ENCODE measurements at regions not wholly inside any gene's neighbourhood (a gene's known extent, or its start where the extent isn't known, plus 50 kb on each side); places are given as distances from the start of the nearest gene placed in this dataset.

GRCh38 chr4:85409251-85409650 lies 65.7 kb upstream of the ARHGAP24 start:
- Histone ChIP-seq H3K27ac (no peak overlapping the region), H3K36me3 (no peaks in the 10 kb centered on the region), H3K27me3 (no peaks in the 10 kb centered on the region), H3K4me1 (peaks cover 0 to 5% (median 0%) of the 10 kb centered on the region in 12 donors), H3K9me3 (no peaks in the 10 kb centered on the region), H3K4me3 (no peak overlapping the region)
- intact Hi-C loops (cut with DNase I) = no loop called here
- ATAC-seq (peak in 3 of 4 donors; percentile 14 to 54 (median 24)), DNase-seq (no peak)
- WGBS, 4 donors = 54 to 72% (median 60%) methylated on average over 2 of the region's 2 CpGs
- TF ChIP-seq POLR2A (IDR thresholded peaks at IDR 0.05) = no peak
- TF ChIP-seq, protein P1, sequence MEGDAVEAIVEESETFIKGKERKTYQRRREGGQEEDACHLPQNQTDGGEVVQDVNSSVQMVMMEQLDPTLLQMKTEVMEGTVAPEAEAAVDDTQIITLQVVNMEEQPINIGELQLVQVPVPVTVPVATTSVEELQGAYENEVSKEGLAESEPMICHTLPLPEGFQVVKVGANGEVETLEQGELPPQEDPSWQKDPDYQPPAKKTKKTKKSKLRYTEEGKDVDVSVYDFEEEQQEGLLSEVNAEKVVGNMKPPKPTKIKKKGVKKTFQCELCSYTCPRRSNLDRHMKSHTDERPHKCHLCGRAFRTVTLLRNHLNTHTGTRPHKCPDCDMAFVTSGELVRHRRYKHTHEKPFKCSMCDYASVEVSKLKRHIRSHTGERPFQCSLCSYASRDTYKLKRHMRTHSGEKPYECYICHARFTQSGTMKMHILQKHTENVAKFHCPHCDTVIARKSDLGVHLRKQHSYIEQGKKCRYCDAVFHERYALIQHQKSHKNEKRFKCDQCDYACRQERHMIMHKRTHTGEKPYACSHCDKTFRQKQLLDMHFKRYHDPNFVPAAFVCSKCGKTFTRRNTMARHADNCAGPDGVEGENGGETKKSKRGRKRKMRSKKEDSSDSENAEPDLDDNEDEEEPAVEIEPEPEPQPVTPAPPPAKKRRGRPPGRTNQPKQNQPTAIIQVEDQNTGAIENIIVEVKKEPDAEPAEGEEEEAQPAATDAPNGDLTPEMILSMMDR (IDR thresholded peaks at IDR 0.05) = no peak

- TF ChIP-seq, protein P1 (IDR thresholded peaks at IDR 0.05) = no peak
- TF ChIP-seq POLR2A (IDR thresholded peaks at IDR 0.05) = no peak
- DNase-seq (no peak), ATAC-seq (no peak)
- H3K27ac ChIP-seq = no peak overlapping the region
- no peaks in the 10 kb centered on the region for H3K27me3 ChIP-seq
- no peaks in the 10 kb centered on the region for H3K9me3 ChIP-seq
- intact Hi-C loops (cut with DNase I) = no loop called here
- H3K4me3 ChIP-seq = no peak overlapping the region
- H3K36me3 ChIP-seq = no peaks in the 10 kb centered on the region
- H3K4me1 ChIP-seq = peaks cover 0 to 5% (median 0%) of the 10 kb centered on the region in 12 donors
- WGBS, 4 donors = 87 to 94% (median 91%) methylated on average over 5 of the region's 5 CpGs
These were observed 63.6 kb upstream of the ARHGAP24 start for GRCh38 chr4:85411386-85411785.

DNA sequence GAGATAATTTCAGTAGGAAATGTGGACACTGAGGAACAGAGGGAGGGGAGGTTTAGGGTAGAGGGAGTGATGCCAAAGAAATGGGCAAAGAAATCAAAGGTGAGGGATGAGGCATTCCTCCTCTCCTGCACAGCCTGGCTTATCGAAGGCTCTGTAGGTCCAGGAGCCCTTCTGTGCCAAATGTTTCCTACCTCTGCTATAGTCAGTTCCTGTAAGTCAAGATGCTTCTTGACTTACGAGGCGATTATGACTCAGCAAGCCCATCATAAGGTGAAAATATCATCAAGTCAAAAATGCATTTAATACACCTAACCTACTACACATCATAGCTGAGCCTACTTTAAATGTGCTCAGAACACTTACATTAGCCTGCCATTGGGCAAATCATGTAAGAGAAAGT lies 60.0 kb upstream of the ARHGAP24 start:
- whole genome bisulfite sequencing, 4 donors = 60 to 89% (median 70%) methylated on average over 3 of the region's 3 CpGs

GRCh38 chr4:85416094-85416493 lies 58.9 kb upstream of the ARHGAP24 start:
- Histone ChIP-seq H3K27me3 (no peaks in the 10 kb centered on the region), H3K27ac (no peak overlapping the region), H3K4me1 (peaks cover 0 to 9% (median 0%) of the 10 kb centered on the region in 12 donors), H3K4me3 (no peak overlapping the region), H3K36me3 (no peaks in the 10 kb centered on the region), H3K9me3 (no peaks in the 10 kb centered on the region)
- 89 to 99% (median 96%) methylated on average over 2 of the region's 2 CpGs for WGBS, 4 donors
- no peak for TF ChIP-seq POLR2A (IDR thresholded peaks at IDR 0.05)
- TF ChIP-seq, protein P1 (IDR thresholded peaks at IDR 0.05) = no peak
- DNase-seq = no peak
- intact Hi-C loops (cut with DNase I) = no loop called here
- no peak for ATAC-seq

More for the DNA sequence above, 60.0 kb upstream of the ARHGAP24 start:
- H3K36me3 ChIP-seq = no peaks in the 10 kb centered on the region
- no peak overlapping the region for H3K27ac ChIP-seq
- ATAC-seq = no peak
- no peak overlapping the region for H3K4me3 ChIP-seq
- no peak for DNase-seq
- no peaks in the 10 kb centered on the region for H3K4me1 ChIP-seq
- no peaks in the 10 kb centered on the region for H3K9me3 ChIP-seq
- TF ChIP-seq, protein P1 (IDR thresholded peaks at IDR 0.05) = no peak
- no peak for TF ChIP-seq POLR2A (IDR thresholded peaks at IDR 0.05)
- H3K27me3 ChIP-seq = no peaks in the 10 kb centered on the region
- intact Hi-C loops (cut with DNase I) = no loop called here
